IPS-18c (cell line): ENCODE measurements at regions not wholly inside any gene's neighbourhood (a gene's known extent, or its start where the extent isn't known, plus 50 kb on each side); places are given as distances from the start of the nearest gene placed in this dataset.

ENCODE experiments used
- H3K4me3 ChIP-seq: 2 replicates; pipeline ENCODE4 v1.7.0; 2013; ENCODE audit warnings: low read depth, mild to moderate bottlenecking, low read length, moderate library complexity; ENCODE audit not compliant: insufficient read depth
- H3K9me3 ChIP-seq: one replicate; pipeline ENCODE4 v1.6.1; 2013; ENCODE audit warnings: mild to moderate bottlenecking, low read length, moderate library complexity; ENCODE audit not compliant: control insufficient read depth, insufficient read depth

DNA sequence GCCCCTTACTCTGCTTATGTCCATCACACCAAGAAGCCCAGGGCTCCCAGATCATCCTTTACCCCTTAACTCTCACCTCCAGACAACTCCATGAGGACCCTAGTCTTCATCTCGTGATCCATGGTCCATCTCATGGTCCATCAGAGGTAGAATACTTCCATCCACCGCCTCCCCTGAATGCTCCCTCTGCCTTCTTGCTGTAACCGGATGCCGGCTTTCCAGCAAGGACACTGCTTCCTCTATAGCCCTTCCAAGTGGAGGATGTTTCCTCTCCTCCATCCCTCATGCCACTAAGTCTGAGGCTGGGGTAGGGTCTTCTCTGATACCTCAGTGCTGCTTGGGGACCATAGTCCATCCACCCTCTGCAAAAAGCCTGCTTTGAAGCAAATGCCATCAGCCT lies 118.6 kb upstream of the SIX2 start:
- Histone ChIP-seq H3K4me3 (no peak overlapping the region), H3K9me3 (no peaks in the 10 kb centered on the region)

DNA sequence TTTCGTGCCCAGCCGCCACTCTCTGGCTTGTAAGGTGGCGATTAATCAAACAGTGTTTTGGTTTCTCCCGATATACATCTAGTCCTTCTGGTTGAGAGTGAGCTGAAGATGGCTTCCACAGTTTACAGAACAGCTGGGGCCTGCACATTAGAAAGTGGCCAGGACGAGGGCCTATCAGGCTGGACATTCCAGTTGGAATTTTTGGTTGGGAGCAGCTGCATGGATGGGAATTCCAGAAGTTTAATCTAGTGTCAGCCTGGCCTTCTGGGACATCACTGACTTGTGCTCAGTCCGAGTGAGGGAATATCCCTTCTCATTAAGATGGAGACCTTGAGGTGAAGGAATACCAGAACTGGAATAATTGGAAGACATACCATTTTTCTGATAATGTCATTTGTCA lies 118.1 kb upstream of the SIX2 start:
- H3K9me3 ChIP-seq: no peaks in the 10 kb centered on the region
- H3K4me3 ChIP-seq: no peak overlapping the region

DNA sequence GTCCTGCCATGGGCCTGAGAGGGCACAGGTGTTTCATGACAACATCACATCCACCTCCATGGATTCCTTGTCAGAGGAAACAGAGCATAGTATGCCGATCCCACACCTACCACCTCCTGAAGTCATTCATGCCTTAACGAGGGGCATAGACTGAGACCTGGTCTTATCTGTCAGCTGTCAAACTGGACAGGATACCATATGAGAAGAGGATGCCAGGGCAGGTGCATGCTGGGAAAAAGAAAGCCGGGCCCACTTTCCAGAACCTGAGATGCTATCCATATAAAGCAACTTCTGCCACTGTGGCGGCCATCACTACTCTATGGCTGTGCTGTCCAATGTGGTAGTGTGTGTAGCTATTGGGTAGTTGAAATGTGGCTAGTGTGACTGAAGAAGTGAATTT lies 116.0 kb upstream of the SIX2 start:
- Histone ChIP-seq H3K4me3 (no peak overlapping the region), H3K9me3 (no peaks in the 10 kb centered on the region)

DNA sequence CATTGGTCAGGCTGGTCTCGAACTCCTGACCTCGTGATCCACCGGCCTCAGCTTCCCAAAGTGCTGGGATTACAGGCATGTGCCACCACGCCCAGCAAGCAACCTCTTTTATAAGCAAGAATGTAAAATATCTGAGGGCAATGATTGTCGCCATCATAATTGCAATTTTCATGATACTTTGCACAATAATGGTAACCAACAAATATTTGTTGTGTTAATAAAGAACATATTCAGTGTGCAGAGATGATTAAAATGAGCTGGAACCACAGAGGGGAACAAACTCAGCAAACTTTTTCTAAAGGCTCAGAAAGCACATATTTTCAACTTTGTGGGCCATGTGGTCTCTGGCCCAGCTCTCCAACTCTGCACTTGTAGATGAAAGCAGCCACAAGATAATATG lies 115.2 kb upstream of the SIX2 start:
- Histone ChIP-seq H3K9me3 (no peaks in the 10 kb centered on the region), H3K4me3 (no peak overlapping the region)

- Histone ChIP-seq H3K4me3 (no peak overlapping the region), H3K9me3 (no peaks in the 10 kb centered on the region)
These were observed 114.4 kb upstream of the SIX2 start for GRCh38 chr2:45123521-45124191.

DNA sequence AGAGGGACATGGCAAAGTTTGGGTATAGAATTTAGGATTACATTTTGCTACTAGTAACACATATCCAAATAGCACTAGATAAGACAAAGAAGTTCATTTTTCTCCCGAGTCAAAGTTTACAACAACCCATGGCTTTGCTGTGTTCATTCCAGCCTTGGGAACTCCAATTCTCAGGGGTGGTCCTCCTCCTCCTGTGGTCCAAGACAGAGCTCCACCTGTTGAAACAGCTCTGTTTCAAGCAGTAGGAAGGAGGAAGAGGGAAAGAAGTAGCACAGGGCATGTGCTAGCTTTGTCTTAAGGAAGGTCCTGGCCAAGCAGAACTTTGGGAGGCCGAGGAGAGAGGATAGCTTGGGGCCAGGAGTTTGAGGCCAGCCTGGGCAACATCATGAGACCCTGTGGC lies 113.8 kb upstream of the SIX2 start:
- no peaks in the 10 kb centered on the region for H3K9me3 ChIP-seq
- no peak overlapping the region for H3K4me3 ChIP-seq

- H3K9me3 ChIP-seq: no peaks in the 10 kb centered on the region
These were observed 112.1 kb upstream of the SIX2 start for GRCh38 chr2:45121236-45121927.

DNA sequence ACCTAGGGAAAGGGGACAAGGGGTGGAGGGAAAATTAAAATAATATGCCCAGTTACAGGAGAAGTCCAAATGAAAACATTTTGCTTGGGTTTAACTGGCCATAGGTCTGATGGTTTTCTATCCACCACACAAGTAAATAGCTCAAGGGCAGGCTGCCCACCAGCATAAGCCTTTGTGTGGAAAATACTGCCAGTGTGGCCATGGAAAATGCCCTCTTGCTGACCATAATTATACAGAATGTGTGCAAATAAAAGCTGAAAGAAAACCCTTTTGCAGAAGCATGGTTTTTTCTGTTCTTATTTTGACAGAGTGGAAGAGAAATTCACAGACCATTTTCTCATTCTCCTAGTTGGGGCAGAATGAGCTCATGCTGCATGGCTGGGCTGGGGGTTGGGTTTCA lies 111.3 kb upstream of the SIX2 start:
- Histone ChIP-seq H3K9me3 (no peaks in the 10 kb centered on the region), H3K4me3 (no peak overlapping the region)

More at GRCh38 chr2:45121236-45121927, 112.1 kb upstream of the SIX2 start:
- H3K4me3 ChIP-seq: no peak overlapping the region

- no peaks in the 10 kb centered on the region for H3K9me3 ChIP-seq
- no peak overlapping the region for H3K4me3 ChIP-seq
These were observed 110.6 kb upstream of the SIX2 start for GRCh38 chr2:45119855-45120254.

- Histone ChIP-seq H3K4me3 (no peak overlapping the region), H3K9me3 (no peaks in the 10 kb centered on the region)
These were observed 109.8 kb upstream of the SIX2 start for GRCh38 chr2:45119038-45119437.

GRCh38 chr2:45117383-45117782 lies 108.1 kb upstream of the SIX2 start:
- no peaks in the 10 kb centered on the region for H3K9me3 ChIP-seq
- no peak overlapping the region for H3K4me3 ChIP-seq

- Histone ChIP-seq H3K4me3 (no peak overlapping the region), H3K9me3 (no peaks in the 10 kb centered on the region)
These were observed 105.9 kb upstream of the SIX2 start for GRCh38 chr2:45115181-45115580.

DNA sequence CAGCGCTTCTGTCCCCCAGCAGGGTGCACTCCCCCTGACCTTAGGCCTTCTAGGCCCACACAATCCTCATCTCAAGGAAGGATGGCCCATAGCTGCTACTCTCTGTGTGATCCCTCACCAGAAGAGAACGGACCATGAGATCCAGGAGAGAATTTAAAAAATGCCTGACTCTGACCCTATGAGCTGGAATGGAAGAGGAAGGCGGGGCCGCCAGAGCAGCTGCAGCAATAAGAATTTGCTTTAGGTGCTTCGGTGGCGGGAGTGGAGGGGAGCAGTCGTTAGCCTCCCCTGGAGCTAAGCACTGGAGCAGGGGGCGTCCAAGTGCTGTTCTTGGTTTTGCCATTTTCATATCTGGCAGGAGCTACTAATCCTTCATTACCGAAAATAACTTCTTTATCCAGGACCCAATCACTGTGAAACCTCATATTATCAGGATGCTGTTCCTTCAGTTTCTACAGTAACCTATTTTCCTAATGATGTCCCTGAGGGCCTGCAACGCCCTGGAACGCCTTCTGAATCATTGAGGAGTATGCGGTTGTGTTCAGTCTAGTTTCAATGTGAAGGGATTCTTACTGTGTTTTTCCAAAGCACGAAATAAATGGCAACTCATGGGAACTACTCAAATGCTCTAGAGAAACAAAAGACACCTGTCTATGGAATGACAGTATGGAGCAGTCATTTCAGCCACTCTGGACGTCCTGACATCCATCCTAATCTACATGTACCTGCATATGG lies 105.1 kb upstream of the SIX2 start:
- no peak overlapping the region for H3K4me3 ChIP-seq
- no peaks in the 10 kb centered on the region for H3K9me3 ChIP-seq

- no peaks in the 10 kb centered on the region for H3K9me3 ChIP-seq
- no peak overlapping the region for H3K4me3 ChIP-seq
These were observed 103.5 kb upstream of the SIX2 start for GRCh38 chr2:45112750-45113149.

GRCh38 chr2:45105050-45105582 lies 95.9 kb upstream of the SIX2 start:
- H3K9me3 ChIP-seq: no peaks in the 10 kb centered on the region
- H3K4me3 ChIP-seq: no peak overlapping the region

GRCh38 chr2:45104429-45104828 lies 95.2 kb upstream of the SIX2 start:
- H3K4me3 ChIP-seq: no peak overlapping the region
- no peaks in the 10 kb centered on the region for H3K9me3 ChIP-seq

GRCh38 chr2:45103351-45104345 lies 94.4 kb upstream of the SIX2 start:
- Histone ChIP-seq H3K9me3 (no peaks in the 10 kb centered on the region), H3K4me3 (no peak overlapping the region)
